ENCODE measurements at regions not wholly inside any gene's neighbourhood (a gene's known extent, or its start where the extent isn't known, plus 50 kb on each side); places are given as distances from the start of the nearest gene placed in this dataset.
"Not testable (repeated sequence)": the region's sequence is repeated elsewhere in the genome, so short reads cannot be mapped to it uniquely, and the experiment has no call there.

GRCh38 chr14:103192861-103193260 lies 69.6 kb downstream of the TNFAIP2 start:
- TF ChIP-seq EZH2 (IDR thresholded peaks at IDR 0.05; ENCODE audit: borderline replicate concordance, low read depth, low read length, severe bottlenecking); GATA2 (IDR thresholded peaks at IDR 0.05; ENCODE audit: insufficient read depth, insufficient read length, low read depth, low read length); CTCF (IDR thresholded peaks at IDR 0.05; ENCODE audit: extremely low read depth in 1 of 2, insufficient read depth in 1 of 2, low read depth in 1 of 2, low read length in 2 of 2); FOS (IDR thresholded peaks at IDR 0.05; ENCODE audit: borderline replicate concordance, insufficient read depth, low read length); POLR2AphosphoS5 (IDR thresholded peaks at IDR 0.05; ENCODE audit: insufficient read depth, low read depth, low read length); MAX (IDR thresholded peaks at IDR 0.05; ENCODE audit: insufficient read depth, insufficient read length); JUN (IDR thresholded peaks at IDR 0.05; ENCODE audit: borderline replicate concordance, insufficient read depth, insufficient read length, low read depth); POLR2A (IDR thresholded peaks at IDR 0.05; ENCODE audit: low read depth, low read length): not testable (repeated sequence)

Measured in endothelial cell of umbilical vein (primary cell).